NCI-H774 (cell line): ENCODE measurements at regions not wholly inside any gene's neighbourhood (a gene's known extent, or its start where the extent isn't known, plus 50 kb on each side); places are given as distances from the start of the nearest gene placed in this dataset.
A peak's percentile ranks its signal among the peaks of the same experiment; 100 is the strongest.
"Not testable (repeated sequence)": the region's sequence is repeated elsewhere in the genome, so short reads cannot be mapped to it uniquely, and the experiment has no call there.

ENCODE experiments used
- DNase-seq: peaks from one replicate; lab custom pipeline; 2025; lab: John Stamatoyannopoulos, UW

DNA sequence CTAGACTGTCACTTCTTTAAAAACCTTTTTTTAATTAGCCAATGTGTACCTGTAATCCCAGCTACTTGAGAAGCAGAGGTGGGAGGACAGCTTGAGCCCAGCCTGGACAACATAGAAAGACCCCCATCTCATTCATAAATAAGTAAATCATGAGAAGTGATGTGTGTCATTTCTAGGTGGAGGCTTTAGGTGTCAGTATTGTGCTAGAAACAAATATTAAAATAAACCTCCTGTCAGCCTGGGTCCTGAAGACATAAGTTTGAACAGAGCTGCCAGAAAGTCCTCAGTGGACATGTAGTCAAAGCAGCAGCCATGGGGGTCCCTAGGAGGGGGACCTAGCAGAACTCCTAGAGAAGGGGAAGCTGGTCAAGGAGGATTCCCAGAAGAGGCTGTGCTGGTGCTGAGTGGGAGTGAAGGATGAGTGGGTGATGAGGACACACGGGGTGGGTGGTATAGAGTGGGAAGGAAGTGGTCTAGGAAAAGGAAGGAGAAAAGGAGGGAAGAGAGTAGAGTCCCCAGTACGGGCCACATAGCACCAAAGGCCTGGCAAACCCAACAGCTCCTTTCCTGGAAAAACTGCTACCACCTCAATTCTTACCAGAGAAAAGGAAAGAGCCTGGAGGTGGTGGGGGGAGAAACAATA, 316.6 kb upstream of the NCKAP5 start:
- no peak for DNase-seq

GRCh38 chr2:133885847-133886246, 317.6 kb upstream of the NCKAP5 start:
- no peak for DNase-seq

GRCh38 chr2:133886735-133887675, 318.7 kb upstream of the NCKAP5 start:
- DNase-seq = peak; percentile 62

DNA sequence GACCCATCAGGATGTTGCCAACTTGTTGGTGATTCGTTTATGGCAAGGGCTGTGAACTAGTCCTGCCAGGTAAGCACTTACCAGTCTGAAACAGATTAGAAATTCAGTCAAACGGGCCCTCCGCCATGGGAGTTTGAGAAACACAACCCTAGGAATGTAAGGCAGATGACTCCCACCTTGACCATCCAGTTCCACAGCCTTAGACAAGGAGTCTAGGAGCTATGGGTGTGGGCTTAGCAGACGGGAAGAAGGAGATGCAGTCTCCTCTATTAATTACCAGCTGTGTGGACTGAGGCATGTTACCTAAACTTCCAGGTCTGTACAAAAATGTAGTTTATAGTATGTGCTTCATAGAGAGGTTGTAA, 319.4 kb upstream of the NCKAP5 start:
- DNase-seq = no peak

DNA sequence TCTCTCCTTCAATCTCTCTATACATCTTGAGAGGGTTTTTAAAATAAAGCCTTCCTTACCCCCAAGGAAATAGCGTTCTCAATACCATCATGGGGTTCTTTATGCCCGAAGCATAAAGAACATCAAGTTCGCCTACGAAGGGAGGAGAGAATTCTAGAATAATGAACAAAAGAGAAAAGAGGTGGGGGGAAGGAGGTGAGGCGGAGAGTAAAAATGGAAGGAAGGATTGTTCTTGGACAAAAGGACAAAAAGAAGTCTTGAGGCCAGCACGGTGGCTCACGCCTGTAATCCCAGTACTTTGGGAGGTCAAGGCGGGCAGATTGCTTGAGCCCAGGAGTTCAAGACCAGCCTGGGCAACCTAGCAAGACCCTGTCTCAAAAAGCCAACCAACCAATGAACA, 319.8 kb upstream of the NCKAP5 start:
- DNase-seq = no peak

- no peak for DNase-seq
These were observed 320.5 kb upstream of the NCKAP5 start for GRCh38 chr2:133888621-133889219.

- no peak for DNase-seq
These were observed 324.2 kb upstream of the NCKAP5 start for GRCh38 chr2:133892352-133892913.

DNA sequence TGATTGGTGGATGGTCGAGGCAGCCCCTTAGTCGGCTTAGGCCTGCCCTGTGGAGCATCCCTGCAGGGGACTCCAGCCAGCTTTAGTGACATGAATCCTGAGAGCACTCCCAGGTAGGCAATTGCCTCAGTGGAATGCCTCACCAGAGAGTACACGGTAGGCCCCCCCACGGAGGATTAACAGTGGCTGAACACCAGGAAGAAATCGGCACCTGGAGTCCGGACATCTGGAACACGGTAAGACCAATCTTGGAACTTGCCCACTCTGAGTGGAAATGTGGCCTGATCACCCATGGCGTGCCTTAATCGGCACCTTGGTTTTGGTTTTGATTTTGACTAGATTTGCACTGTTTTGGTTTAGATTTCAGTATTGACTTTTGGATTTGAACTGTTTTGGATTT, 326.2 kb upstream of the NCKAP5 start:
- no peak for DNase-seq

GRCh38 chr2:133897838-133898237, 329.6 kb upstream of the NCKAP5 start:
- not testable (repeated sequence) for DNase-seq

DNA sequence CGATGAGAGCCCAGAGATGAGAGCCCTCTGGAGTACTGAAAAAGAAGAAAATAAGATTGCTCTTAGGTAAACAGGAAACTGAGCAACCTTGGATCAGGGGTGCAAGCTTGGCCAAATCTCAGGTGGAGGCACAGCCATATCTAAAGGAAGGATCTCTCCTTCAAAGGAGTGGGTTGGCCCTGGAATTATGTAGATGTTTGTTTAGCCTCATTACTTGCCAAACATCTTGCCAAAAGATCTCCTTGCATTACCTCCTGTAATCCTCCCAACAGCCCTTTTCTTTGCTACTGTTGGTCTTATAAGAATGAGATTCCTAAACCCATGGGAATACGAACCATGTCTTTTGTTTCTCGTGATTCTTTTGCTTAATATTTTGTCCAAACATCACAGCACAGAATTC, 332.6 kb upstream of the NCKAP5 start:
- no peak for DNase-seq

- no peak for DNase-seq
These were observed 338.1 kb upstream of the NCKAP5 start for GRCh38 chr2:133906396-133906795.

GRCh38 chr2:133906926-133907325, 338.7 kb upstream of the NCKAP5 start:
- no peak for DNase-seq

DNA sequence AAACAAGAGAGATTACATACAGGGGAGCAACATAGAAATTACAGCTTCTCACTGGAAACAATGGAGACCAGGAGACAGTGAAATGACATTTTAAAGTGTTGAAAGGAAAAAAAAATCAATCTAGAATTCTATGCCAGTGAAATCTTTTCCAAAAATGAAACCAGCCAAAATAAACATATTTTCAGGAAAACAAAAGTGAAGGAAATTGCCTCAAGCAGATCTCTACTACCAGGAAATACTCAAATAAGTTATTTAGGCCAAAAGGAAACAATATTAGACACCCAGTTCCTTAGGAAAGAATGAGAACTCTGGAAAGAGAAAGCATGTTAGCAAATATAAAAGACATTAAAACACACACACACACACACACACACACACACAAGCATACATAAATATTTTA, 339.9 kb upstream of the NCKAP5 start:
- no peak for DNase-seq

DNA sequence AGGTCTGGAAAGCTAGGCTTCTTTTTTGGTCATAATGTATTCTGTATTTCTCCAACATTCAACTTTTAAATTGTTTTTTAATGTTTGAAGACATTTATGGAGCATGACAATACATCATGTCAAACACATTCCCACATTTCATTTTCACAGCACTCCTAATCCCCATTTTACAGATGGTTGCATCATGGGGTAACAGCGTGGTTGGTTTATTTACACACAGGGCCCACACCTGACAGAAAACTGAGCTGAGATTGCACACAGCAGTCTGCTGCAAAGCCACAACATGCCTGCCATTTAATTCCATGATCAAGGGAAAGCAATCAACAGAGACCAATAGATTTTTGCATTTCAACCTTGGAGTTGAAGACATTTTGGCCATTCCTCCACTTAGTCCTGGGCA, 335.7 kb upstream of the MGAT5 start:
- no peak for DNase-seq

DNA sequence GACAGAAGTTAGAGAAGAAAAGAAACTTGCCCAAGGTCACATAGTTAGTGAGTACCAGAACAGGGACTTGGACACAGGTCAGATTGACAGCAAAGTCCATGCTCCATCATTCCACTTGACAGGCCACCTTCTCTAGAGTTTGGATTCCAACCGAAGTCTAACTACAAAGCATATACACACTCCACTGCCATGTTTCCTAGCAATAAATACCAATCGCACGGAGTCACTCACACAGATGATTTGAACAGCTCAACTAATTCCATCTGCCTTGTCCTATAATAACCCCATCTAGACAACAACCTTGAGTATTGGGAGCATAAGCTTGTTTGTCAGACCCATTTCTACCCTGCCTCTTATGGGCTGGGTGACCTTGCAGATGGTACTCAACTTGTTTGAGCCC, 334.6 kb upstream of the MGAT5 start:
- no peak for DNase-seq

DNA sequence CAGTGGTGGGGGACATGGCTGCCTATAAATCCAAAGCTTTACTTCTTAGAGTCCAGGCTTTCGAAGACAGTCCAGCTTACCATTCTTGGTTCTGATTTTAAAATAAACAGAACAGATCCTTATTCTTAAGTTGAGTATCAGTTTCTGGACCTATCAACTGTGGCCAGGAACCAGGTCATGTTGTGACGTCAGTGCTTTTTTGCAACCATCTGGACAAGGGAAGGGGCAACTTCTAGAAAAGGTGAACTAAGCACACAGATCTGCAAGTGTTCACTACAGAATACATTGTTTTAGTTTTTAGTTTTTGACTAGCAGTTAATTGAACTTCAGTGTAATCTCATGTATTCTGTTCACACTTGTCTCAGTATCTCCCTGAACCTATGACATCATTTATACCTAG, 326.0 kb upstream of the MGAT5 start:
- DNase-seq = no peak

DNA sequence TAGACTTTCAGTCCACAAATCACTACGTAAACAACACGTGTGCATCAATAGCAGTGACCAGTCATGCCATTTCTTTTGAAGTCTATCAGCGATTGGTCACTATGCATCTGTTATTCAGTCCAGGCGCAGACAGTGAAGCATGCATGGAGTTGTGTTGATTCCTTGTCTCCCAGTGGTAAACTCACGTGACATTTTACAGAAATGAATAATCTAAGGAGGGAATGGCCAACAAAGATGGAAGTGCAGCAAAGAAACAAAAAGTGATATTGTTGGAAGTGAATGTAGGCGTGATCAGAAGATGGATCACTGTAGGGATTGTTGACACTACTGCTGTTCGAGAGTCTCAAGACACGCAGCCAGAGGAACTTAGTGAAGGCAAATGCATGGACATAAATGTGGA, 317.8 kb upstream of the MGAT5 start:
- DNase-seq = no peak

- no peak for DNase-seq
These were observed 317.3 kb upstream of the MGAT5 start for GRCh38 chr2:133936601-133937000.

GRCh38 chr2:133937669-133938068, 316.2 kb upstream of the MGAT5 start:
- DNase-seq = no peak

GRCh38 chr2:133940134-133940533, 313.7 kb upstream of the MGAT5 start:
- no peak for DNase-seq

GRCh38 chr2:133941666-133942065, 312.2 kb upstream of the MGAT5 start:
- DNase-seq = no peak

GRCh38 chr2:133942398-133942797, 311.5 kb upstream of the MGAT5 start:
- DNase-seq = no peak

GRCh38 chr2:133943108-133943507, 310.8 kb upstream of the MGAT5 start:
- DNase-seq = no peak
